Keratinocyte (primary cell): ENCODE measurements at regions not wholly inside any gene's neighbourhood (a gene's known extent, or its start where the extent isn't known, plus 50 kb on each side); places are given as distances from the start of the nearest gene placed in this dataset.

Experiments
- CTCF ChIP-seq, 3 experiments: IDR thresholded peaks in 1 of 3; conservative IDR thresholded peaks in 1 of 3; optimal IDR thresholded peaks in 1 of 3; 2 replicates in 2 of 3; 3 replicates in 1 of 3; pipeline versions ENCODE3 to v1.5.1; 2011; ENCODE audit warnings: low read length in 3 of 3, mild to moderate bottlenecking in 3 of 3, moderate library complexity in 2 of 3, control low read depth in 1 of 3, inconsistent platforms in 1 of 3; ENCODE audit not compliant: insufficient read depth in 2 of 3; ENCODE audit errors: extremely low read depth in 1 of 3
- EZH2 ChIP-seq: IDR thresholded peaks from one replicate; pipeline ENCODE4 v1.6.1; 2012; ENCODE audit warnings: inconsistent platforms, mild to moderate bottlenecking, low read length, moderate library complexity

- no peak for TF ChIP-seq CTCF (optimal IDR thresholded peaks at IDR 0.05 in 1 of 3, IDR thresholded peaks at IDR 0.05 in 1 of 3, conservative IDR thresholded peaks at IDR 0.05 in 1 of 3; ENCODE audit: extremely low read depth in 1 of 3, insufficient read depth in 2 of 3, low read length in 3 of 3)
- no peak for TF ChIP-seq EZH2
These were observed 121.8 kb upstream of the PJA1 start for GRCh38 chrX:69287095-69287494.
